Cardiac fibroblast (primary cell): ENCODE measurements at regions not wholly inside any gene's neighbourhood (a gene's known extent, or its start where the extent isn't known, plus 50 kb on each side); places are given as distances from the start of the nearest gene placed in this dataset.

Experiments used
- DNase-seq, 2 donors: peaks; one replicate each; pipeline versions ENCODE4 v3.0.0 to v3.0.0-alpha.2; 2010; ENCODE audit warnings: low read depth in 2 of 2
- H3K4me3 ChIP-seq, 2 donors: replicated peaks in 1 of 2; 1 replicate in 1 of 2; 2 replicates in 1 of 2; pipeline ENCODE4 v1.5.1; 2011; ENCODE audit warnings: low read depth in 2 of 2, low read length in 2 of 2, mild to moderate bottlenecking in 2 of 2, moderate library complexity in 1 of 2
- TF ChIP-seq, protein P1 (sequence below): IDR thresholded peaks from one replicate; pipeline ENCODE4 v1.5.1; 2011; ENCODE audit warnings: low read depth, mild to moderate bottlenecking, low read length, inconsistent platforms

DNA sequence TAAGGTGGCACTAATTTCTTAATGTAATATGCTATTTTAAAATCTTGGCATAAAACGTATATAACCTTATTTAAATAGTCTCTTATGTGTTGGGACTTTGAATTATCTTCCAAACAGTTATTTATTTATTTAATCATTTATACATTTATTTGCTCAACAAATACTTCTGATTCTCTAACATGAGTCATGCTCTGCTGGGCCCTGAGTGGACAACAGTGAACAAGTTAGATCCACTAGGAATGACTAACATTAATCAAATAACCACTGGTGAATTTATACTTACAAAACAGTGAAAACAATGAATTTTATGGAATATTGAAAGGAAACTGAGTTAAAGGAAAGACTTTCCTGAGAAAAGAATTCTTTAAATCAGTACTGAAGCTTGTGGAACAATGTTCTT lies 1257.2 kb upstream of the CHAC2 start:
- TF ChIP-seq, protein P1, sequence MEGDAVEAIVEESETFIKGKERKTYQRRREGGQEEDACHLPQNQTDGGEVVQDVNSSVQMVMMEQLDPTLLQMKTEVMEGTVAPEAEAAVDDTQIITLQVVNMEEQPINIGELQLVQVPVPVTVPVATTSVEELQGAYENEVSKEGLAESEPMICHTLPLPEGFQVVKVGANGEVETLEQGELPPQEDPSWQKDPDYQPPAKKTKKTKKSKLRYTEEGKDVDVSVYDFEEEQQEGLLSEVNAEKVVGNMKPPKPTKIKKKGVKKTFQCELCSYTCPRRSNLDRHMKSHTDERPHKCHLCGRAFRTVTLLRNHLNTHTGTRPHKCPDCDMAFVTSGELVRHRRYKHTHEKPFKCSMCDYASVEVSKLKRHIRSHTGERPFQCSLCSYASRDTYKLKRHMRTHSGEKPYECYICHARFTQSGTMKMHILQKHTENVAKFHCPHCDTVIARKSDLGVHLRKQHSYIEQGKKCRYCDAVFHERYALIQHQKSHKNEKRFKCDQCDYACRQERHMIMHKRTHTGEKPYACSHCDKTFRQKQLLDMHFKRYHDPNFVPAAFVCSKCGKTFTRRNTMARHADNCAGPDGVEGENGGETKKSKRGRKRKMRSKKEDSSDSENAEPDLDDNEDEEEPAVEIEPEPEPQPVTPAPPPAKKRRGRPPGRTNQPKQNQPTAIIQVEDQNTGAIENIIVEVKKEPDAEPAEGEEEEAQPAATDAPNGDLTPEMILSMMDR = no peak
- H3K4me3 ChIP-seq = no peak overlapping the region
- DNase-seq = peak in 1 of 2 donors; percentile 41

DNA sequence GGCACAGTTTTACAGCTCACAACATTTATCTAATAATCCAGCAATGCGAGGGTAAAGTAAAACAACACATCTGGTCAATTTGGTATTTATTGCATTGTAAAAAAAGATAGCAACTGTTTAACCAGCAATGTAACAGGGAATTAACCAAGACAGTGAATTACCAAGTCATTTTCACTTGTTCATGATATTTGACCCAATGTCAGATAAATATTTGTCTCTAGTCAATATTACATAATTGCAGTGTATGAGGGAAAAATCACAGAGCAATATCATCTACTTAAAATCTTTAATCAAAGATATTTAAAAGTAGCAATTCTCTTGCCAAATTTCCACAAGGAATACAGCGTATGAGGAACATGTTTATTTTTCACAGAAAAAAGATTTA lies 1265.1 kb upstream of the CHAC2 start:
- DNase-seq = no peak
- no peak overlapping the region for H3K4me3 ChIP-seq
- TF ChIP-seq, protein P1 = no peak

DNA sequence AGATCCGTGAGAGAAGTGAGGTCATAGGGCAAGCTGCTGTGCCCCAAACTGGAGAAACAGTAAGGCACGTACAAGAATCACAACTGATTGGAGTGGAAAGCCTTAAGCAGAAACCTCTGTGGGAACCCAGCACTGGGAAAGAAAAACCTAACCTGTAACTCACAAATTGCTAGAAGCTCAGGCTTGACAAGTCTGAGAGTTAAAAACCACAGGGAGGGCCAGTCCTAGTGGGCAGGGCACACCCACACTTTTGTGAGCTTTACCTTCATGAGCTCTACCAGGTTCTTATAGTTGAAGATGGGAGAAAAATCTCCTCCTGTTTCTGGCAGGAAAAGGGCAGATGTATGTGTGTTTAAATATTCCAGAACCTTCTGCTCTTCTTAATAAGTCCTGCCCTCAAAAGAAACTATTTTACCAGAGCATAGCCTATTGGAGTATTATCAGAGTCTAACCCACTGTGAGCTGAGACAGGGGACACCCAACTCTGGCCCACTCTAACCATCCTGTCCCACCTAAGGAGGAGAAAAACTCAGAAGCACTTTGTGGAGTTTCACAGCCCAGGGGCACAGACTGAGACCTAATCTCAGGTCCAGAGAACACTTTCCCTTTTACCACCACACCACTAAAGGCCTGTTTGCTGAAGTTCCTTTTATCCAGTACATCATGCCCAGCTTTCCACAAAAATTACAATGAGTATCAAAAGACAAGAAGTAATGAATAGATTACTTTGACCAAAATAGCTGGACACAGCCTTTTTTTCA lies 1265.7 kb upstream of the CHAC2 start:
- H3K4me3 ChIP-seq = no peak overlapping the region
- TF ChIP-seq, protein P1 = no peak
- no peak for DNase-seq

DNA sequence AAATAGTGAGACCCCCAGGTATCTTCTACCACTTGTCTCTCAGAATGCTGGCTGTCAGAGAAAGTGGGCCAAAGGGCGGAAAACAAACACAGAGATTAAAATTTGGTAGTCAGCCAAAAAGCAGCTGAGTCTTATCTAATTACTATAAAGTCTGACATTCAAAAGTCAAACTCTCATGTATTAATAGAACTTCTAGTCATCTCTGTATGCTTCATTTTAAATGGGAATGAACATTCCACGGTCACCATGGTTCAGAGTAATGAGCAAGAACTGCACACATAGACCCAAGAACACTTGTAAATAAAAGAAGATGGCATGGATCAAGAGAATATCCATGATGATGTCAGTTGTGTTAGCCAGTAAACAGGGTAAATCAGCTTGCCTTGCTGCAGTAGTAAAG lies 1267.0 kb upstream of the CHAC2 start:
- TF ChIP-seq, protein P1 = no peak
- no peak for DNase-seq
- H3K4me3 ChIP-seq = no peak overlapping the region

DNA sequence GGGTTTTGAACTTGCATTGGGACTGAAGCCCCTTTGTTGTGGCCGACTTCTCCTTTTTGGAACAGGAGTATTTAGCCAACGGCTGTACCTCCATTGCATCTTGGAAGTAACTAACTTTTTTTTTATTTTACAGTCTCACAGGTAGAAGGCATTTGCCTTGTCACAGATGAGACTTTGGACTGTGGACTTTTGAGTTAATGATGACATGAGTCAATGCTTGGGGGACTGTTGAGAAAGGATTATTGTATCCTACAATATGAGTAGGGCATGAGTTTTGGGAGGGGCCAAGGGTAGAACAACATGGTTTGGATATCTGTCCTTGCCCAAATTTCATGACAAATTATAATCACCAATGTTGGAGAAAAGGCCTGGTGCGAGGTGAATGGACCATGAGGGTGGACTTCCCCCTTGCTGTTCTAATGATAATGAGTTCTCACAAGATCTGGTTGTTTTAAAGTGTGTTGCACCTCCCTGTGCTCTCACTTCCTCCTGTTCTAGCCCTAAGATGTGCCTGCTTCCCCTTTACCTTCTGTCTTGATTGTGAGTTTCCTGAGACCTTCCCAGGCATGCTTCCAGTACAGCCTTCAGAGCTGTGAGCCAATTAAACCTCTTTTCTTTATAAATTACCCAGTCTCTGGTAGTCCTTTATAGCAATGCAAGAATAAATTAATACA lies 1269.4 kb upstream of the CHAC2 start:
- DNase-seq = no peak
- TF ChIP-seq, protein P1 = no peak
- no peak overlapping the region for H3K4me3 ChIP-seq

DNA sequence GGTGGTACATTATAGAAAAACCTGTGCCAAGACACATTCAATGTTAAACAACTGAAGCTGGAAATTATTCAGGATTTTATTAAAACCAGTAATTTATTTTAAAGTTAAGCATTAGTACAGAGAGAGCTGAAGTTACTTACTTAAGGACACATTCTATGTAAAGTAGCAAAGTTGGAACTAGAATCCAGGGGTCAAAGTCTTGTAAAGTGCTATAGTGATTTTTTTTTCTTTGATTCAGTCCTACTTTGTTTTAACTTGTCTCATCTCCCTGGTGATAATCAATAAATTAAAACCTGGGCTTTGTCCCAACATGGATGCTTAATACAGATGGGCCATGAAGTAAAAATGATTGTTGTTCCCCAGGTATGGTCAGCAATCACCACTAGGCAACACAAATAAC lies 1271.8 kb upstream of the CHAC2 start:
- no peak overlapping the region for H3K4me3 ChIP-seq
- TF ChIP-seq, protein P1 = no peak
- DNase-seq = no peak

DNA sequence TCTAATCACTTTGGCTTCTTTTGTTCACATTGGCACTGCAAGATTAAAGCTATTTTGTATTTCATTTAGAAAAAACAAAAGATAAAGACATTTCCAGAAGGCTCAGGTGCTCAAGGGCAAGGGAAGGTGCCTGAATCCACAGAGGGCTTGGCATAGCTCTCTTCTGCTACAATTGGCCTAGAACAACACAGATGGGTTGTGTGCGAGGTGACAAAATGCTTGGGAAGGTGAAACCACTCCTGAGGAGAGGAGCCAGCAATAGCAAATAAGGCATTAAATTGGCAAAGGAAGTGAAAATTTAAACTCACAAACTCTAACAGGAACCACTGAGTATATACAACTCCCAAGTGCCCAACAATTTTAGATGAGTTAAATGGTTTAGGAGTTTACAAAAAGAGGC lies 1290.4 kb upstream of the CHAC2 start:
- TF ChIP-seq, protein P1 = no peak
- no peak for DNase-seq
- no peak overlapping the region for H3K4me3 ChIP-seq
